GM19239 (cell line): ENCODE measurements at regions not wholly inside any gene's neighbourhood (a gene's known extent, or its start where the extent isn't known, plus 50 kb on each side); places are given as distances from the start of the nearest gene placed in this dataset.

Experiments used
- DNase-seq: peaks from one replicate; pipeline ENCODE4 v3.0.0; 2011; ENCODE audit warnings: low spot score; ENCODE audit not compliant: insufficient read length
- FAIRE-seq: peaks from 2 replicates; lab custom pipeline; 2011; peaks lifted over from hg19 to GRCh38; lab: Jason Lieb, UNC

- DNase-seq: peak; percentile 44
- FAIRE-seq: no peak
These were observed 304.9 kb downstream of the CDH26 start for GRCh38 chr20:60262967-60263603.

GRCh38 chr20:60263725-60264709 lies 305.8 kb downstream of the CDH26 start:
- DNase-seq: no peak
- no peak for FAIRE-seq

GRCh38 chr20:60266177-60266823 lies 308.1 kb downstream of the CDH26 start:
- FAIRE-seq: no peak
- DNase-seq: no peak

GRCh38 chr20:60268491-60268890 lies 310.3 kb downstream of the CDH26 start:
- FAIRE-seq: no peak
- DNase-seq: no peak

- FAIRE-seq (no peak), DNase-seq (no peak)
These were observed 311.4 kb downstream of the CDH26 start for GRCh38 chr20:60269573-60270162.

- DNase-seq (no peak), FAIRE-seq (no peak)
These were observed 312.1 kb downstream of the CDH26 start for GRCh38 chr20:60270341-60270740.

- FAIRE-seq: no peak
These were observed 313.4 kb downstream of the CDH26 start for GRCh38 chr20:60271597-60271996.

GRCh38 chr20:60272790-60273189 lies 314.6 kb downstream of the CDH26 start:
- DNase-seq (no peak), FAIRE-seq (no peak)

More at GRCh38 chr20:60271597-60271996, 313.4 kb downstream of the CDH26 start:
- DNase-seq: no peak

GRCh38 chr20:60274717-60275116 lies 316.5 kb downstream of the CDH26 start:
- DNase-seq: no peak
- FAIRE-seq: no peak

- DNase-seq: no peak
- no peak for FAIRE-seq
These were observed 323.1 kb downstream of the CDH26 start for GRCh38 chr20:60281295-60281694.

- no peak for DNase-seq
These were observed 325.1 kb downstream of the CDH26 start for GRCh38 chr20:60283281-60283680.

GRCh38 chr20:60286764-60287163 lies 328.5 kb downstream of the CDH26 start:
- FAIRE-seq: no peak

More at GRCh38 chr20:60283281-60283680, 325.1 kb downstream of the CDH26 start:
- FAIRE-seq: no peak

GRCh38 chr20:60288945-60289344 lies 330.7 kb downstream of the CDH26 start:
- DNase-seq (no peak), FAIRE-seq (no peak)

More at GRCh38 chr20:60286764-60287163, 328.5 kb downstream of the CDH26 start:
- no peak for DNase-seq

- no peak for FAIRE-seq
- no peak for DNase-seq
These were observed 333.8 kb downstream of the CDH26 start for GRCh38 chr20:60292001-60292520.

- no peak for DNase-seq
- no peak for FAIRE-seq
These were observed 336.4 kb downstream of the CDH26 start for GRCh38 chr20:60294632-60295031.

- FAIRE-seq: no peak
- no peak for DNase-seq
These were observed 337.0 kb downstream of the CDH26 start for GRCh38 chr20:60295214-60295613.

GRCh38 chr20:60297649-60298048 lies 339.4 kb downstream of the CDH26 start:
- FAIRE-seq: no peak
- no peak for DNase-seq

GRCh38 chr20:60298647-60299046 lies 340.4 kb downstream of the CDH26 start:
- FAIRE-seq (no peak), DNase-seq (no peak)

- DNase-seq (no peak), FAIRE-seq (no peak)
These were observed 341.7 kb downstream of the CDH26 start for GRCh38 chr20:60299951-60300350.

GRCh38 chr20:60300374-60300773 lies 342.2 kb downstream of the CDH26 start:
- FAIRE-seq: no peak
- no peak for DNase-seq
